ENCODE measurements at regions not wholly inside any gene's neighbourhood (a gene's known extent, or its start where the extent isn't known, plus 50 kb on each side); places are given as distances from the start of the nearest gene placed in this dataset.
"Not testable (repeated sequence)": the region's sequence is repeated elsewhere in the genome, so short reads cannot be mapped to it uniquely, and the experiment has no call there.

GRCh38 chr6:15145821-15146220, 100.0 kb upstream of the JARID2 start:
- DNase-seq (ENCODE audit: low spot score), result no peak

GRCh38 chr6:15147827-15148226, 98.0 kb upstream of the JARID2 start:
- DNase-seq (ENCODE audit: low spot score), result no peak

GRCh38 chr6:15148356-15148946, 97.4 kb upstream of the JARID2 start:
- DNase-seq (ENCODE audit: low spot score), result no peak

GRCh38 chr6:15150207-15150606, 95.7 kb upstream of the JARID2 start:
- DNase-seq (ENCODE audit: low spot score), result no peak

- no peak for DNase-seq (ENCODE audit: low spot score)
These were observed 93.2 kb upstream of the JARID2 start for GRCh38 chr6:15152700-15153099.

GRCh38 chr6:15153191-15153590, 92.7 kb upstream of the JARID2 start:
- no peak for DNase-seq (ENCODE audit: low spot score)

- DNase-seq (ENCODE audit: low spot score), result no peak
These were observed 88.4 kb upstream of the JARID2 start for GRCh38 chr6:15157479-15157878.

- DNase-seq (ENCODE audit: low spot score), result no peak
These were observed 86.8 kb upstream of the JARID2 start for GRCh38 chr6:15158821-15159619.

GRCh38 chr6:15160812-15161211, 85.1 kb upstream of the JARID2 start:
- DNase-seq (ENCODE audit: low spot score), result no peak

GRCh38 chr6:15164855-15165254, 81.0 kb upstream of the JARID2 start:
- not testable (repeated sequence) for DNase-seq (ENCODE audit: low spot score)

GRCh38 chr6:15166121-15166520, 79.7 kb upstream of the JARID2 start:
- no peak for DNase-seq (ENCODE audit: low spot score)

GRCh38 chr6:15170126-15170525, 75.7 kb upstream of the JARID2 start:
- DNase-seq (ENCODE audit: low spot score), result no peak

- no peak for DNase-seq (ENCODE audit: low spot score)
These were observed 74.8 kb upstream of the JARID2 start for GRCh38 chr6:15171026-15171425.

GRCh38 chr6:15176816-15177370, 69.0 kb upstream of the JARID2 start:
- DNase-seq (ENCODE audit: low spot score), result no peak

GRCh38 chr6:15183979-15184378, 61.9 kb upstream of the JARID2 start:
- DNase-seq (ENCODE audit: low spot score), result no peak

GRCh38 chr6:15184441-15184861, 61.4 kb upstream of the JARID2 start:
- no peak for DNase-seq (ENCODE audit: low spot score)

- not testable (repeated sequence) for DNase-seq (ENCODE audit: low spot score)
These were observed 60.8 kb upstream of the JARID2 start for GRCh38 chr6:15185111-15185510.

- DNase-seq (ENCODE audit: low spot score), result not testable (repeated sequence)
These were observed 52.4 kb upstream of the JARID2 start for GRCh38 chr6:15193451-15193850.

- no peak for DNase-seq (ENCODE audit: low spot score)
These were observed 51.4 kb upstream of the JARID2 start for GRCh38 chr6:15194453-15194852.
